ENCODE measurements at regions not wholly inside any gene's neighbourhood (a gene's known extent, or its start where the extent isn't known, plus 50 kb on each side); places are given as distances from the start of the nearest gene placed in this dataset.
"Not testable (repeated sequence)": the region's sequence is repeated elsewhere in the genome, so short reads cannot be mapped to it uniquely, and the experiment has no call there.

GRCh38 chr7:32645255-32645654, 150.0 kb downstream of the AVL9 start:
- H3K23ac ChIP-seq (ENCODE audit: low read depth, low read length); H3K4me2 ChIP-seq (ENCODE audit: low read depth, low read length); H4K5ac ChIP-seq (ENCODE audit: low read depth, low read length); H3K56ac ChIP-seq (ENCODE audit: extremely low read depth, insufficient read depth, low read length); intact Hi-C loops (cut with micrococcal nuclease); H3K9me3 ChIP-seq (ENCODE audit: control insufficient read depth, insufficient read depth, low read length); in situ Hi-C loops (cut with MboI; ENCODE audit: low sequenced_read_pairs); H4K91ac ChIP-seq (ENCODE audit: insufficient read depth, low read depth, low read length); dilution Hi-C loops (cut with HindIII; ENCODE audit: low sequenced_read_pairs, unreplicated experiment); H3K4me3 ChIP-seq (ENCODE audit: insufficient read depth, low read depth, low read length); ATAC-seq (ENCODE audit: low read depth); H3K36me3 ChIP-seq (ENCODE audit: control insufficient read depth, insufficient read depth, low read length); H3K9me1 ChIP-seq (ENCODE audit: insufficient read depth, low read length); H3K9ac ChIP-seq (ENCODE audit: low read depth, low read length); H4K8ac ChIP-seq (ENCODE audit: low read depth in 2 of 2, low read length in 2 of 2); H2AK9ac ChIP-seq (replicated peaks; ENCODE audit: low read depth, low read length, poor library complexity); H3K4me1 ChIP-seq (ENCODE audit: control insufficient read depth, insufficient read depth, low read length); H3K18ac ChIP-seq (ENCODE audit: low read depth, low read length); H2BK120ac ChIP-seq (ENCODE audit: low read depth, low read length); H4K20me1 ChIP-seq (ENCODE audit: insufficient read depth, low read length); H3K14ac ChIP-seq (replicated peaks; ENCODE audit: low read depth, low read length); BruUV-seq (replicated peaks); H2BK20ac ChIP-seq (ENCODE audit: low read depth, low read length); H3K27ac ChIP-seq (ENCODE audit: insufficient read depth, low read length); H3K79me1 ChIP-seq (ENCODE audit: low read depth in 1 of 2, low read length in 2 of 2); H2AK5ac ChIP-seq (ENCODE audit: low read depth, low read length); H3K4ac ChIP-seq (ENCODE audit: low read depth, low read length); H3K27me3 ChIP-seq (ENCODE audit: control insufficient read depth, insufficient read depth, low read length); H2BK5ac ChIP-seq (ENCODE audit: low read depth, low read length, poor library complexity, severe bottlenecking); H2AFZ ChIP-seq (replicated peaks; ENCODE audit: low read length, poor library complexity); H2BK15ac ChIP-seq (ENCODE audit: low read depth, low read length); POLR2A ChIA-PET (ENCODE audit: unreplicated experiment); DNase-seq: not testable (repeated sequence)
- CTCF ChIA-PET: interaction anchor here (0.6 kb wide), 1 partner anchor 59 kb away, joined by 3 read pairs; no protein-coding TSS in a partner anchor
- WGBS, 2 experiments (ENCODE audit: extremely low coverage in 2 of 2, insufficient read length in 1 of 2): no CpG with 5 or more reads among the region's 2 CpGs
